NCI-H2081 (cell line): ENCODE measurements at regions not wholly inside any gene's neighbourhood (a gene's known extent, or its start where the extent isn't known, plus 50 kb on each side); places are given as distances from the start of the nearest gene placed in this dataset.
A peak's percentile ranks its signal among the peaks of the same experiment; 100 is the strongest.
"Not testable (repeated sequence)": the region's sequence is repeated elsewhere in the genome, so short reads cannot be mapped to it uniquely, and the experiment has no call there.

ENCODE experiments used
- DNase-seq, 2 experiments: peaks; one replicate each; lab custom pipeline; 2025; lab: John Stamatoyannopoulos, UW

DNA sequence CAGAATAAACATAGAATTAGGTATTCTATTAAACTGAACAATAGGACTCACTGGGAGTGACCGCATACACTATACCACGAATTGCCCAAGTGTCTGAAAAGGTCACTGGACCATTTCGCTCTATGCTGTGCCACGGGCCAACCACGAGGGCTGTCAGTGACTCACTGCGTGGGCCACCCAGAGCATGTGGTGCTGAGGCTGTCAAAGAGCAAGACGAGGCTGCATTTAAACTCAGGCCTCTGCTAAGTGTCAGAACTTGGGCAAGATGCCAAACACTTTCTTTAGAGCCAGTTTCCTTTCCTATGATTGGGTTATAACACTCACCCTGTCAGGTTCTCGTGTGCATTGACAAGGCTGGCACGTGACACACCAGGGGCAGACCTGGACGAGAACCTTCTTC, 97.5 kb downstream of the SH3YL1 start:
- DNase-seq: peak in 1 of 2 experiments; percentile 46

DNA sequence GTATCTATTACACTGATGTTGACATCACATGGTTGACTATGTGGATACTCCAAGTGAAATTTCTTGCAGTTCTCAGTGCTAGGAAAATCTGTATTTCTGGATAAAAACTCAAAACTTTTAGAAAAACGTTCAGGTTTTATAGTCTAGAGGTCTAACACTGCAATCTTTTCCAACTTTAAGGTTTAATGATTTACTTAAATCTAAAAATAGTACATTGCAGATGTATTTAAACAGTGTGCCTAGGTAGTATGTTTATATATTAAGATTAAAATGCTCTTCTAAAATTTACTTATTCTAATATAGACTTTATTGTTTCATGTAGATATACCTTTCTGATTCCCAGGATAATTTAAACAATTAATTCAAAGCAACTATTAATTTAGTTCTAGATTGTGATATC, 98.3 kb downstream of the SH3YL1 start:
- DNase-seq: no peak

DNA sequence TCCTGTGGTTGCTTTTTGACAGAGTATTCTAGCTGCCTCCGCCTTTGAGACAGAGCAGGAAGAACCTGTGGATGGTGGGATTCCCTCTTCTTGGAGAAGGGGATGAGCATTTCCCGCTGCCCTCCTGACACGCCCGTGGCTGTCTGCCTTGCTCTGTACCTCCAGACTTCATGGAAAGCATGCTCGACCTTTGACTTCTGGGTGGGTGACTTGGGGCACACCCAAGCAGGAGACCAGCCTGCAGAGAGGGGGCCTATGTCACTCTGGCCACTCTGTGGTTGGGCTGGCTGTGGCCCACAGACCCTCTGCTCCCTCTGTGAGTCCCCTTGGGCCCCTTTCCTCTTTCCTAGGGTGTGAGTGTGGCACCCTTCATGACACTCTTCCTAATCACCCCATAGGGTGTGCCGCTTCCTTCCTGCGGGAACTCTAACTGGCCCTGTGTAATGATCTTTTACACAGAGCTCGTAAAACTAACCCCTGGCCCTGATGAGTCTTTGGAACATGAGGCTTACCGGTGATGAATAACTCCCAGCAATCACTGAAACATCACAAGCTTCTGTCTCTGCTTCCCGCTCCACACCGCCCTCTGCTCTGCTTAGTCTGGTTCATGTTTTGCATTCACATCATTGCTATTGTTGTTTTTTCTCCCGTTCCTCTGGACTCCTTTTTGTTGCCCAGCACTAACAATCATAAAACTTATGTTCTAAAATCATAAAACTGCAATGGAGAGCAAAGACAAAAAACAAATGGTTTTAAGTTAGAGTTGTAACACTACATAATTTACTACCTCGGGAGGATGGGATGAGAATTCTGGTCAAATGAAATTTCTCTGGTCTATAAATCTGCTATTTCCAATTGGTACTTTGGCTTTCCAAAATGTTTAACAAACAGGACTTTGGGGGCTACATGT, 101.1 kb downstream of the SH3YL1 start:
- DNase-seq: no peak

DNA sequence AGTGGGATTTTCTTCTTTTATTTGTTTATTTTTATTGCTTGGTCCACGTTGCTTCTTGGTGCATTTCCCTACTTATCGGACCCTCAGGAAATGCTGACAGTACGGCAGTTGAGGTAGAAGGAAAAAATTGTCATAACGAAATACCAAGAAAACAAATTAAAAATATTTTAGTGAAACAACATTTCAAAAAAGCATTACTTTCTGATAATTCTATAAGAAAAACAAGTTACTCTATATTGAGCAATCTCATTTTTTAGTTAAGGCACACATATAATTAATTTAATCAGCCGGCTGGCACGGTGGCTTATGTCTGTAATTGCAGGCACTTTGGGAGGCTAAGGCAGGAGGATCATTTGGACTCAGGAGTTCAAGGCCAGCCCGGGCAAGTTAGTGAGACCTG, 102.1 kb downstream of the SH3YL1 start:
- no peak for DNase-seq

DNA sequence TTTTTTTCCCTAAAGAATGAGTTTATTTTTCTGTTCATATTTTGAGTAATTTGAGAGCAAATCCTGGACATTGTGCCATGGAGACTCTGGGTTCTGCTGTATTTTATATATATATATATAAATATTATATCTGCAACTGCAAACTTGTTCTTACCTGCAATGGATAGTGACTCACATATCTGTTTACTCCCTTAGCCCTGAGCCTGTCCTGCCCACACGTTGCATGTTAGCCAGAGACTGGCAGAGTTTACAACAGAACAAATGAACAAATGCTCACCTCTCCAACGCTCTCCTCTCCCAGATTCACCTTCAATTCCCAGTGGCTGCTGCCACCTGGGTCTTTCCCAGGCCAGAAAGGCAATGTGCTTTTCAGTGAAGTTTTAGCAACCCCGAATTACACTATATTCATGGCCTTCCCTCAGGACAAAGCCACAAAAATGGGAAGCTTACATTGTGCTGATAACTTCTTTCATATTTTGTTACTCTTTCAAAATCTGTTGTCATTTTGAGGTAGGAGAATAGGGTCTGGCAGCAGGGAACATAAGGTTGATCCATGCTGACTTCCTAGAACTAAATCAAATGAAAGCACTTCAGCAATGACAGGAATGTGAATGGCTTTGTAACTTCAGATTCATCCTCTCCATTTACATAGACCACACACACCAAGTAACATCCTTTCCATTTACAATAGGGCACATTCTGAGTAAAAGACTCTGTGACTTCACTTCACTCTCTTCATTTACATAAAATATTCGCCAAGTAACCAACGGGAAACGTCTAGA, 105.4 kb upstream of the FAM110C start:
- no peak for DNase-seq

DNA sequence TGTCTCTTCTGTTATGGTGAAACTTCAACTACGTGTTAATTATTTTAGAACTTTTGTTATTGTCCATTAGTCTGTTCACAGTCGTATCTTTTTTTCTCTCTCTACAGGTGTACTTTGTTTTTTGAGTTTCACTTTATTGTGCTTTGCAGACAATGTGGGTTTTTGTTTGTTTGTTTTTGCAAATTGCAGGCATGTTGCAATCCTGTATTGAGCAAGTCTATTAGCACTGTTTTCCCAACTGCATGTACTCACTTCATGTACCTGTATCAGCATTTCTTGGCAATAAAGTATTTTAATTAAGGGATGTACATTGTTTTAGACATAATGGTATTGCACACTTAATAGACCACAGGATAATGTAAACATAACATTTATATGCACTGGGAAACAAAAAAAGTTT, 99.1 kb upstream of the FAM110C start:
- DNase-seq: no peak

DNA sequence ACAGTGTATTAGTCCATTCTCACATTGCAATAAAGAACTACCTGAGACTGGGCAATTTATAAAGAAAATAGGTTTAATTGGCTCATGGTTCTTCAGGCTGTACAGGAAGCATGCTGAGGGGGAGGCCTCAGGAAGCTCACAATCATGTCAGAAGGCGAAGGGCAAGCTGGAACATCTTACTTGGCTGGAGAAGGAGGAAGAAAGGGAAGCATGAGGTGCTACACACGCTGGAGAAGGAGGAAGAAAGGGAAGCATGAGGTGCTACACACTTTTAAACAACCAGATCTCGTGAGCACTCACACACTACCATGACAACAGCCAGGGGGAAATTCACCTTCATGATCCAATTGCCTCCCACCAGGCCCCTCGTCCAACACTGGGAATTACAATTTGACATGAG, 95.3 kb upstream of the FAM110C start:
- no peak for DNase-seq

DNA sequence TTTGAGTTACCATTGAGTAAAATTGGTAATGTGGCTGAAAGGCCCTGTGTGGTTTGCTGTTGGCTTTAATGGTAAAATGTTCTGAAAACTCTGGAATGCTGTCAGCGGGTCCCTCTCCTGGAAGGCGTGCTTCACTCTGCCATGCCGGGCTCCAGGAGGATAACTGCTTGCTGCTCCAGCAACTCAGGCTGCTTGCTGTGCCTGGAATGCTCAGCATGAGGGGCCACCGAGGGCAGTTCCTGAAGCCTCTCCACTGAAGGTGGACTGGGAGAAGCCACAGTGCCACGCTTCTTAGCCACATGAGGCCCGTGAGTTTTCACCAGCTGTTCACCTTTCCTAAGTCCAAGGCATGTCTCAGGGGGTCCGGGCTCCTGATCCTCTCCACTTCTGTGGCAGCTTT, 90.4 kb upstream of the FAM110C start:
- no peak for DNase-seq

DNA sequence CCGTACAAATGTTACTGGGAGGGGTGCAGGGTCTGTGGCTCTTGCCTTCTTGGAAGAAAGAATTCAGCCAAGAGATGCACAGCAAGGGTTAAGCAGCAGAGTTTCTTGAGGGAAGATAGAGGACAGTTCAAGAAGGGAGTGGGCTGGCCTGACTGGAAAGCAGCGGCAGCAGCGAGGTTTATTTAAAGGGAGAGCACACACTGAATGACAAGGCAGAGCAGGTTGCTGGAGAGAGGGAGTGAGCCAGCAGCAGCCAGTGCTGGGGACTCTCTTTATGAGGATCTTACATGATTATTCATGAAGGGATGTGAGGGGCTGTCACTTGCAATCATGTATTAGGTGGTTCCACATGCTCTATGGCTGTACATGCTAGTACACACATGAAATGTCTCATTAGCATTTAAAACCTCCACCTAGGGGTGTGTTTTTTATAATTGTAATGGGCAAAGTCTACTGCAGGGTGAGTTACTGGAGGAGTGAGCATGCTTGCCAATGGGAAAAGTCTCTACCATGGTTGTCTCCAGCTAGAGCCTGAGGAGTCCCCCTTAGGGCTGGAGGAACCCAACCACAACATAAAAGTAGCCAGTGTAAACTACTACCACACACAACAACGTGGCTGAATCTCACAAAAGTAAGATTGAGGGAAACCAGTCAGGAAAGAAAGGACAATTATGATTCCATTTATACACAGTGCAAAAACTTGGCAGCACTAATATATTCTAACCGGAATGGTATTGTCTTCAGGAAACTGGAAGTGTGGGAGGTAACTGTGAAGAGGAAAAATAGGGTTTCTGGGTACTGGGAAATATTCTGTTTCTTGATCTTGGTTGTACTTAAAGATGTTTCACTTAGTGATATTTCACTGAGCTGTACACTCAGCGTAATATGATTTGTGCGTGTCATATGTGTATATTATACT, 87.6 kb upstream of the FAM110C start:
- DNase-seq: no peak

DNA sequence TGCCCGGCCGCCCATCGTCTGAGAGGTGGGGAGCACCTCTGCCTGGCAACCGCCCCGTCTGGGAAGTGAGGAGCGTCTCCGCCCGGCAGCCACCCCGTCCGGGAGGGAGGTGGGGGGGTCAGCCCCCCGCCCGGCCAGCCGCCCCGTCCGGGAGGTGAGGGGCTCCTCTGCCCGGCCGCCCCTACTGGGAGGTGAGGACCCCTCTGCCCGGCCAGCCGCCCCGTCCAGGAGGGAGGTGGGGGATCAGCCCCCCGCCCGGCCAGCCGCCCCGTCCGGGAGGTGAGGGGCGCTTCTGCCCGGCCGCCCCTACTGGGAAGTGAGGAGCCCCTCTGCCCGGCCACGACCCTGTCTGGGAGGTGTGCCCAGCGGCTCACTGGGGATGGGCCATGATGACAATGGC, 80.5 kb upstream of the FAM110C start:
- not testable (repeated sequence) for DNase-seq

DNA sequence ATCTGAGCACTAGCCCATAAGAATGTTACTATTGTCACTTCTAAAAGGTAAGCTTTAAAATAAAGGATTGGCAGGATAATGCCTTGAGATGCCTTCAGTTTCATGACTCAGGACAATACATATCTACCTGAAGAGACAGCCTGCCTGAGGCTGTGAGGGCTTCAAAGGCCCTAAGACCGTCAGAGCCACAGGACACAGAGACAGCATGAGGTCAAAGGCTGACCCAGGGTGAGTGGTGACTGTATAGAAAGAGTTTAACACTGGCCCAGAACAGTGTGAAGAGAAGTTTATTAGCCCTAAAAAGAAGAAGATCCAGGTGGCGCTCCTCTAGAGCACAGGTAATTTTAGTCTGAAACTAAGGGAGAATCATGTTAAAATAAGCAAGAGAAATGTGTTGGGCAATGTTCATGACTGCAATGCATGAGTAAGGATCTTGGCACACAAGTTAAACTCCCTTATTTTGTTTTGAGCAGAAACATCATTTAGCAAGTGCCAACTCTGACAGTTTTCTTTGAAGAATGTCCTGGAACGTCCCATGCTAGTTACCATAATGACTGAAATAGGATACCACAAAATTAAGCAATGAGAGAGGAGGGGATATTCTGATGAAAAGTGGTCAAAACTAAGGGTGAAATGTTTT, 78.1 kb upstream of the FAM110C start:
- no peak for DNase-seq

DNA sequence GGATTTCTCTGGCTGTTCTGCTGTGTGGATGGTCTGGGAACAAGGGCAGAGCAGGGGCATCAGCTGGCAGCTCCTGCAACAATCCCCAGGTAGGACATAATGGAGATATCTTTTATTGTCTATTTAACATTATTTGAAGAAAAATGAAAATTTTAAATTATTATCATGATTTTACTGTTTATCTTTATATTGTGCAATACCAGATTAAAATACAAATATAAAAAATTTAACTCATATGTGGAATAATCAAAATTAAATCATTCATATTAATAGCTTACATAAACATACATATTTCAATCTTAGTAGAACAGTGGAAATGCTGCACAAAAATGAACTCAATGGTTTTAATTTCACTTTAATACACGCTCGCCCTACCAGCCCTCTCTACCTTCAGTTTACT, 70.6 kb upstream of the FAM110C start:
- DNase-seq: no peak

DNA sequence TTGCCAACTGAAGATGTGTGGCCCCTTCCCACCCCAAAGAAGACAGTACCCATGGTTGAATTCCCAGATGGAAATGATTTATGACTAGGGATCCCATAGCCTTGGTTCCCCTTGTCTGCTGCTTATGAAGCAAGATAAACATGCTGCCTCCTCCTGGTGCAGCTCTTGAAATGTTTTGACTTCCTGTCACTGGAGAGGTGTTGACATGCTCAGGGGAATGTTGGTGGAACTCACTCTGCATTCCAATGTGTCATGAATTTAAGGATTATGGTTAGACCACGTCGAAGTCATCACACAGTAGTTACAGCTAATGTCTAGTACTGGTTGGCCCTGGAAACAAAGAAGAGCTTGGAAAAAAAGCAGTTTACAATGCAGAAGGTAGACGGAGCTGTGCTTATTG, 69.0 kb upstream of the FAM110C start:
- DNase-seq: peak in 1 of 2 experiments; percentile 6

DNA sequence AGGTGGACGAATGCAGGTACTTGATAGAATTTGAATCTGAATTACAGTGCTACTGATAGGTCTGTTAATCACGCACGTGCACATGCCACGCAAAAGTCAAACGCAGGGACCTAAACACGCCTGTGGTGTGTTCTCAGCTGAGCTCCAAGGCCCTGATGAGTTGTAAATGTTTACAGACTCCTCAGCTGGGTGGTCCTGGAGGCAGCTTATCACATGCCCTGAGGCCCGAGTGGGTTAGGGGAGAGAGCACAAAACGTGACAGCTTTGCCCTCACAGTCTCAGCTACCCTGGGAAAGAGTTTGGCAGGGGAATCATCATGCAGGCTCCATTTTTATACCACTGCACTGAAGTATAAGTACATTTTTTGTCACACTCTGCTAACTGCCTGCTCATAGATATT, 68.3 kb upstream of the FAM110C start:
- no peak for DNase-seq

DNA sequence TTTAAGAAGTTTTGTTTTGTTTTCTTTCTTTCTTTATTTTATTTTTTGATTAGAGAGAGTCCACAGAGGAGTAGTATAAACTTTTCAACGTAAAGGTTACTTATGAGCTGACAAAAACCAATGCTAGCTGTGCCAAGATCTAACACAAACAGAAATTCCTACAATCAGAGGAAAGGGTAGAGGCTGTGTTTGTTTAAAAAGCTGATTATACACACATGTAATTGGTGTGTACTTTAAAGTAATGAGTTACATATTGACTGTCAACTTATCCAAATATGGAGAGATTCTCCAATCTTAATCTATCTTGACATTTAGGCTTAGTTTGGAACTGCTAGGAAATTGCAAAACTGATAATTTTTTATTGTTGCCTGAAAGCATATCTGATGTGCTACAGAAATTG, 63.7 kb upstream of the FAM110C start:
- peak in 1 of 2 experiments; percentile 35 for DNase-seq

DNA sequence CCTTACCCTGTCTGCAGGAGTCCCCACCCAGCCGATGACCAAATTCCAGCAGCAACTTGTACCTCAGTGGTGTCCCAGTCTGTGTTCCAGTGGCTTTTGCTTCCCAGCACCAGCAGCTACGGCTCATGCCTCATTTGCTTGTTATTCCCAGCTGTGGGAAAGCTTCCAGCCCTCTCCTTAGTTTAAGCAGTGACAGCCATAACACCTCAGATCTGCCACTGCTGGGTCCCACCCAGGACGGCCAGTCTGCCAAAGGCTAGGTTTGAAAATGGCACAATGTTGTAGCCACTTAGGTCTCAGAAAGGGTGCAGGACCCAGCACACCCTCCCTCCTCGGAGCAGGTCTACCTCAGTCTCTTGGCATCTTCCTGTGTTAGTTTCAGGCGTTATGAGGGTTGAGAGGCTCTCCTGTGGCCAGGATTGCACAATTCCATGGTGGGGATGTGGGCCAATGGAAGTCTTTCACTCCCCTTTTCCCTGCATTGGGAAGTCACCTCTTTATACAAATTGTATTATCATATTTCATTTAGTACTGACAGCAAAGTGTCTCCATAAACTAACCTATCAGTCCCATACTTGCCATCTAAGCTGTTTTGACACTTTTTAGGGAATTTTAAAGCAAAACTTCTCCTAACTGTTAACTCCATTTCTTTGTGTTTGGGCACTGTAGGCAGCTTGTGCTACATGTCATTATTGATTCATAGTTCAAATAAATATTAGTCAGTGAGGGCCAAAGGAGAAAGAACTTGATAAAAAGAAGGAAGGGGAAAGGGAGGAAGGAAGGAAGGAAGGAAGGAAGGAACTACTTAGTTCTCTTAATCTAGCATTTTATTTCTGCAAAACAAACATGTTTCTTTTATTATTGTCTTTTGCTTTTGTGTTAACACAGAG, 62.9 kb upstream of the FAM110C start:
- DNase-seq: no peak

DNA sequence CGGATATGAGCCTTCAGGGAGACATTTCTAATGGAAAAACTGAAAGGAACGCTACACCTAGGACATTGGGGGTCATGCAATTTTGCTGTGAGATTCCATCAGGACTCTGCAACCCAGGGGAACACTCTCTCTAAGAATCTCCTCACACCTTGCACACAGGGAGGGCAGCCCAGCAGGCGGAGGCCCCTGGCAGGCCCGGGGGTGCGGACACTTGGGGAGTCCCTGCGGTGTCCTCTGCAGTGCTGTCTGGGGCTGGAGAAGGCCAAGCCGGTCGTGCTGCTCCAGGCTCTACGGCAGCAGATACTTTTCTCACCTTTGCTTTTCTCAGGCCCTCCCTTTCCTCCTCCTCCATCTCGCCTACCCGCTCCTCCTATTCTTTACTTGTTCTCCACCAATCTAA, 54.7 kb upstream of the FAM110C start:
- DNase-seq: no peak
